ENCODE measurements at regions not wholly inside any gene's neighbourhood (a gene's known extent, or its start where the extent isn't known, plus 50 kb on each side); places are given as distances from the start of the nearest gene placed in this dataset.

GRCh38 chr10:124346831-124347230, 71.9 kb downstream of the OAT start:
- DNase-seq (ENCODE audit: low read depth in 2 of 2): no peak

GRCh38 chr10:124345521-124345920, 73.2 kb downstream of the OAT start:
- no peak for DNase-seq (ENCODE audit: low read depth in 2 of 2)

GRCh38 chr10:124344931-124345330, 73.8 kb downstream of the OAT start:
- DNase-seq (ENCODE audit: low read depth in 2 of 2): no peak

- DNase-seq (ENCODE audit: low read depth in 2 of 2): no peak
Observed at GRCh38 chr10:124344266-124344590, 74.5 kb downstream of the OAT start.

- no peak for DNase-seq (ENCODE audit: low read depth in 2 of 2)
Observed at GRCh38 chr10:124343351-124344265, 75.1 kb downstream of the OAT start.

- no peak for DNase-seq (ENCODE audit: low read depth in 2 of 2)
Observed at GRCh38 chr10:124342821-124343170, 75.9 kb downstream of the OAT start.

GRCh38 chr10:124342136-124342820, 76.4 kb downstream of the OAT start:
- DNase-seq (ENCODE audit: low read depth in 2 of 2): no peak

GRCh38 chr10:124341768-124342135, 77.0 kb downstream of the OAT start:
- peak; percentile 17 to 60 for DNase-seq (ENCODE audit: low read depth in 2 of 2)

- DNase-seq (ENCODE audit: low read depth in 2 of 2): no peak
Observed at GRCh38 chr10:124340033-124340760, 78.5 kb downstream of the OAT start.

- no peak for DNase-seq (ENCODE audit: low read depth in 2 of 2)
Observed at GRCh38 chr10:124339119-124340032, 79.3 kb downstream of the OAT start.

- DNase-seq (ENCODE audit: low read depth in 2 of 2): no peak
Observed at GRCh38 chr10:124338276-124338925, 80.3 kb downstream of the OAT start.

- no peak for DNase-seq (ENCODE audit: low read depth in 2 of 2)
Observed at GRCh38 chr10:124336186-124336585, 82.5 kb downstream of the OAT start.

GRCh38 chr10:124333931-124334330, 84.8 kb downstream of the OAT start:
- DNase-seq (ENCODE audit: low read depth in 2 of 2): no peak

GRCh38 chr10:124332426-124332825, 86.3 kb downstream of the OAT start:
- DNase-seq (ENCODE audit: low read depth in 2 of 2): no peak

GRCh38 chr10:124329941-124330340, 88.8 kb downstream of the OAT start:
- no peak for DNase-seq (ENCODE audit: low read depth in 2 of 2)

GRCh38 chr10:124329362-124329761, 89.4 kb downstream of the OAT start:
- DNase-seq (ENCODE audit: low read depth in 2 of 2): no peak

- no peak for DNase-seq (ENCODE audit: low read depth in 2 of 2)
Observed at GRCh38 chr10:124328477-124329220, 90.1 kb downstream of the OAT start.

- no peak for DNase-seq (ENCODE audit: low read depth in 2 of 2)
Observed at GRCh38 chr10:124325998-124326636, 92.6 kb downstream of the OAT start.

GRCh38 chr10:124325633-124325914, 93.1 kb downstream of the OAT start:
- DNase-seq (ENCODE audit: low read depth in 2 of 2): no peak
